ENCODE measurements at regions not wholly inside any gene's neighbourhood (a gene's known extent, or its start where the extent isn't known, plus 50 kb on each side); places are given as distances from the start of the nearest gene placed in this dataset.

GRCh38 chr12:46500673-46501072, 128.1 kb upstream of the SLC38A2 start:
- Mint-ChIP-seq H3K27me3 (ENCODE audit: low read depth) (no peaks in the 10 kb centered on the region), H3K4me3 (no peak overlapping the region), H3K27ac (no peak overlapping the region), H3K9me3 (peaks cover 56% of the 10 kb centered on the region), H3K36me3 (peaks cover 44% of the 10 kb centered on the region), H3K4me1 (no peaks in the 10 kb centered on the region)
- ChIA-PET POLR2A (no interaction called here), CTCF (no interaction called here)
- DNase-seq (ENCODE audit: low spot score) (no peak), ATAC-seq (no peak)
- TF ChIP-seq JUN (CRISPR knock-in tag; IDR thresholded peaks at IDR 0.05): no peak
- no peak for TF ChIP-seq NFE2L1 (CRISPR knock-in tag; IDR thresholded peaks at IDR 0.05)
- no peak for TF ChIP-seq SMAD3 (CRISPR knock-in tag; IDR thresholded peaks at IDR 0.05; ENCODE audit: borderline replicate concordance)
- no peak for TF ChIP-seq FOXP4 (CRISPR knock-in tag; IDR thresholded peaks at IDR 0.05)
- TF ChIP-seq TEAD4 (CRISPR knock-in tag; IDR thresholded peaks at IDR 0.05): no peak
- TF ChIP-seq NR3C1 (CRISPR knock-in tag; conservative IDR thresholded peaks at IDR 0.05; ENCODE audit: low read depth): no peak
- TF ChIP-seq SMAD4 (CRISPR knock-in tag; IDR thresholded peaks at IDR 0.05): no peak
- TF ChIP-seq MXD4 (CRISPR knock-in tag; IDR thresholded peaks at IDR 0.05; ENCODE audit: borderline replicate concordance): no peak
- TF ChIP-seq ZBTB21 (CRISPR knock-in tag; IDR thresholded peaks at IDR 0.05; ENCODE audit: borderline replicate concordance): no peak
- no peak for TF ChIP-seq TEAD1 (CRISPR knock-in tag; IDR thresholded peaks at IDR 0.05)
- TF ChIP-seq, protein P1, sequence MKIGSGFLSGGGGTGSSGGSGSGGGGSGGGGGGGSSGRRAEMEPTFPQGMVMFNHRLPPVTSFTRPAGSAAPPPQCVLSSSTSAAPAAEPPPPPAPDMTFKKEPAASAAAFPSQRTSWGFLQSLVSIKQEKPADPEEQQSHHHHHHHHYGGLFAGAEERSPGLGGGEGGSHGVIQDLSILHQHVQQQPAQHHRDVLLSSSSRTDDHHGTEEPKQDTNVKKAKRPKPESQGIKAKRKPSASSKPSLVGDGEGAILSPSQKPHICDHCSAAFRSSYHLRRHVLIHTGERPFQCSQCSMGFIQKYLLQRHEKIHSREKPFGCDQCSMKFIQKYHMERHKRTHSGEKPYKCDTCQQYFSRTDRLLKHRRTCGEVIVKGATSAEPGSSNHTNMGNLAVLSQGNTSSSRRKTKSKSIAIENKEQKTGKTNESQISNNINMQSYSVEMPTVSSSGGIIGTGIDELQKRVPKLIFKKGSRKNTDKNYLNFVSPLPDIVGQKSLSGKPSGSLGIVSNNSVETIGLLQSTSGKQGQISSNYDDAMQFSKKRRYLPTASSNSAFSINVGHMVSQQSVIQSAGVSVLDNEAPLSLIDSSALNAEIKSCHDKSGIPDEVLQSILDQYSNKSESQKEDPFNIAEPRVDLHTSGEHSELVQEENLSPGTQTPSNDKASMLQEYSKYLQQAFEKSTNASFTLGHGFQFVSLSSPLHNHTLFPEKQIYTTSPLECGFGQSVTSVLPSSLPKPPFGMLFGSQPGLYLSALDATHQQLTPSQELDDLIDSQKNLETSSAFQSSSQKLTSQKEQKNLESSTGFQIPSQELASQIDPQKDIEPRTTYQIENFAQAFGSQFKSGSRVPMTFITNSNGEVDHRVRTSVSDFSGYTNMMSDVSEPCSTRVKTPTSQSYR (CRISPR knock-in tag; IDR thresholded peaks at IDR 0.05): no peak
- no peak for TF ChIP-seq ZNF263 (CRISPR knock-in tag; IDR thresholded peaks at IDR 0.05; ENCODE audit: low read depth)
- TF ChIP-seq, protein P2, sequence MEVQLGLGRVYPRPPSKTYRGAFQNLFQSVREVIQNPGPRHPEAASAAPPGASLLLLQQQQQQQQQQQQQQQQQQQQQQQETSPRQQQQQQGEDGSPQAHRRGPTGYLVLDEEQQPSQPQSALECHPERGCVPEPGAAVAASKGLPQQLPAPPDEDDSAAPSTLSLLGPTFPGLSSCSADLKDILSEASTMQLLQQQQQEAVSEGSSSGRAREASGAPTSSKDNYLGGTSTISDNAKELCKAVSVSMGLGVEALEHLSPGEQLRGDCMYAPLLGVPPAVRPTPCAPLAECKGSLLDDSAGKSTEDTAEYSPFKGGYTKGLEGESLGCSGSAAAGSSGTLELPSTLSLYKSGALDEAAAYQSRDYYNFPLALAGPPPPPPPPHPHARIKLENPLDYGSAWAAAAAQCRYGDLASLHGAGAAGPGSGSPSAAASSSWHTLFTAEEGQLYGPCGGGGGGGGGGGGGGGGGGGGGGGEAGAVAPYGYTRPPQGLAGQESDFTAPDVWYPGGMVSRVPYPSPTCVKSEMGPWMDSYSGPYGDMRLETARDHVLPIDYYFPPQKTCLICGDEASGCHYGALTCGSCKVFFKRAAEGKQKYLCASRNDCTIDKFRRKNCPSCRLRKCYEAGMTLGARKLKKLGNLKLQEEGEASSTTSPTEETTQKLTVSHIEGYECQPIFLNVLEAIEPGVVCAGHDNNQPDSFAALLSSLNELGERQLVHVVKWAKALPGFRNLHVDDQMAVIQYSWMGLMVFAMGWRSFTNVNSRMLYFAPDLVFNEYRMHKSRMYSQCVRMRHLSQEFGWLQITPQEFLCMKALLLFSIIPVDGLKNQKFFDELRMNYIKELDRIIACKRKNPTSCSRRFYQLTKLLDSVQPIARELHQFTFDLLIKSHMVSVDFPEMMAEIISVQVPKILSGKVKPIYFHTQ (CRISPR knock-in tag; IDR thresholded peaks at IDR 0.05): no peak
- TF ChIP-seq FOXJ3 (CRISPR knock-in tag; IDR thresholded peaks at IDR 0.05; ENCODE audit: borderline replicate concordance): no peak
- TF ChIP-seq, protein P3, sequence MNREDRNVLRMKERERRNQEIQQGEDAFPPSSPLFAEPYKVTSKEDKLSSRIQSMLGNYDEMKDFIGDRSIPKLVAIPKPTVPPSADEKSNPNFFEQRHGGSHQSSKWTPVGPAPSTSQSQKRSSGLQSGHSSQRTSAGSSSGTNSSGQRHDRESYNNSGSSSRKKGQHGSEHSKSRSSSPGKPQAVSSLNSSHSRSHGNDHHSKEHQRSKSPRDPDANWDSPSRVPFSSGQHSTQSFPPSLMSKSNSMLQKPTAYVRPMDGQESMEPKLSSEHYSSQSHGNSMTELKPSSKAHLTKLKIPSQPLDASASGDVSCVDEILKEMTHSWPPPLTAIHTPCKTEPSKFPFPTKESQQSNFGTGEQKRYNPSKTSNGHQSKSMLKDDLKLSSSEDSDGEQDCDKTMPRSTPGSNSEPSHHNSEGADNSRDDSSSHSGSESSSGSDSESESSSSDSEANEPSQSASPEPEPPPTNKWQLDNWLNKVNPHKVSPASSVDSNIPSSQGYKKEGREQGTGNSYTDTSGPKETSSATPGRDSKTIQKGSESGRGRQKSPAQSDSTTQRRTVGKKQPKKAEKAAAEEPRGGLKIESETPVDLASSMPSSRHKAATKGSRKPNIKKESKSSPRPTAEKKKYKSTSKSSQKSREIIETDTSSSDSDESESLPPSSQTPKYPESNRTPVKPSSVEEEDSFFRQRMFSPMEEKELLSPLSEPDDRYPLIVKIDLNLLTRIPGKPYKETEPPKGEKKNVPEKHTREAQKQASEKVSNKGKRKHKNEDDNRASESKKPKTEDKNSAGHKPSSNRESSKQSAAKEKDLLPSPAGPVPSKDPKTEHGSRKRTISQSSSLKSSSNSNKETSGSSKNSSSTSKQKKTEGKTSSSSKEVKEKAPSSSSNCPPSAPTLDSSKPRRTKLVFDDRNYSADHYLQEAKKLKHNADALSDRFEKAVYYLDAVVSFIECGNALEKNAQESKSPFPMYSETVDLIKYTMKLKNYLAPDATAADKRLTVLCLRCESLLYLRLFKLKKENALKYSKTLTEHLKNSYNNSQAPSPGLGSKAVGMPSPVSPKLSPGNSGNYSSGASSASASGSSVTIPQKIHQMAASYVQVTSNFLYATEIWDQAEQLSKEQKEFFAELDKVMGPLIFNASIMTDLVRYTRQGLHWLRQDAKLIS (CRISPR knock-in tag; IDR thresholded peaks at IDR 0.05; ENCODE audit: borderline replicate concordance): no peak

- Mint-ChIP-seq H3K9me3 (peaks cover 49% of the 10 kb centered on the region), H3K27me3 (ENCODE audit: low read depth) (no peaks in the 10 kb centered on the region), H3K4me3 (no peak overlapping the region), H3K4me1 (peaks cover 1% of the 10 kb centered on the region), H3K27ac (no peak overlapping the region), H3K36me3 (peaks cover 36% of the 10 kb centered on the region)
- DNase-seq (ENCODE audit: low spot score) (no peak), ATAC-seq (no peak)
- TF ChIP-seq ETV6 (CRISPR knock-in tag; IDR thresholded peaks at IDR 0.05): no peak
- ChIA-PET POLR2A (no interaction called here), CTCF (no interaction called here)
Measured at GRCh38 chr12:46499901-46500300, 127.3 kb upstream of the SLC38A2 start.

All from WTC11 (cell line).